ENCODE measurements at regions not wholly inside any gene's neighbourhood (a gene's known extent, or its start where the extent isn't known, plus 50 kb on each side); places are given as distances from the start of the nearest gene placed in this dataset.

GRCh38 chr13:75220238-75220542 lies 261.8 kb downstream of the TBC1D4 start:
- no peak for TF ChIP-seq CTCF (IDR thresholded peaks at IDR 0.05; ENCODE audit: low read depth, low read length)
- DNase-seq (ENCODE audit: extremely low read depth, low read depth), result no peak

DNA sequence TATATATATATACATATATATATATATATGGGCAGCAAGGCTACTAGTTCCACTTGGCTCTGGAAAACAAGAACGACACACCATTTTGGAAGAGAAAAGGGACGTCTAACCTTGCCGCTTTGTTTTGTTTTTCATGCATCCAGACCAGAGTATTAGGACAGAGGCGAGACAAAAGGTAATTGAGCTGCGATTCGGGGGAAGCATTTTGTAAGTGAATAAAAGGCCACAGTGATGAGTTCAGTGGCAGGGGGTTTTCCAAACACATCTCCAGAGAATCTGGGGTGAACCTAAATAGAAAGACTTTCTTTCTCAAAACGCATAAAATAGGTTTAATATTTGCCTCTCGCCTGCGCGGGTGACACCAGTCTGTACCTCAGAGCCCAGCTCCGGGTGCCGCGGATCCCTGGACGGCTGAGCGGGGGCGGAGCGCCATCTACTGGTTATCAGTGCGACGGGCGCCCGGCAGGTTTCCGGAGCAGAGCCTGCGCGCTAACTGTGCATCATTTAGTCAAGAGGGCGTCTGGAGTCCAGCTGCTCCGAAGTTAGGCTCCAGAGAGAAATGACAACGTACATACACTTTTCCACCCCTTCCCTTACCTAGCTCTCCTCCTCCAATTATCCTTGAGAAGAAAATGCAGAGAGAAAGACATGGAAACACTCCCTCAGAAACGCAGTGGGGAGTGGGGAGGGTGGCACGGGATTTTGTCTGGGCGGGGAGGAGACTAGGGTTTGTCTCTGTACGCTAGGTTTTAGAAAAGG lies 262.3 kb downstream of the TBC1D4 start:
- peak; percentile 27 for DNase-seq (ENCODE audit: extremely low read depth, low read depth)
- peak; percentile 96 for TF ChIP-seq CTCF (IDR thresholded peaks at IDR 0.05; ENCODE audit: low read depth, low read length)

DNA sequence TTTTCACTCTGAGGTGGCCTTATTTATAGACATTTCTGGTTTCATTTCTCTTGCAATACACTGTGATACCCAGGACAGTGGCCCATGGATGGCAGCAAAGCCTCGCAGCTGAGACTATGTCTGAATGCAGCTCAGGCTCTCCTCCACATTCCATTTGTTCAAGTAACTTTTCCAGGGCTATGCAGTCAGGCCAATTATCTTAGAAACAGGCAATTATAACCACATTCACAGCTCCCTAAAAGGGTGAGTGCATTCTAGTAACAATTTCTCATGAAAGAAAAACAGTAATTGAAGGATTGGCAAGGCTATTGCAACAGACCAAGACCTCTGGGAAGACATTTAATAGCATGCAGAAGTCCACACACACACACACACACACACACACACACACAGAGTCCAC lies 264.0 kb downstream of the TBC1D4 start:
- DNase-seq (ENCODE audit: extremely low read depth, low read depth), result peak; percentile 31
- TF ChIP-seq CTCF (IDR thresholded peaks at IDR 0.05; ENCODE audit: low read depth, low read length), result peak; percentile 12

GRCh38 chr13:75216038-75216437 lies 265.9 kb downstream of the TBC1D4 start:
- DNase-seq (ENCODE audit: extremely low read depth, low read depth), result no peak
- no peak for TF ChIP-seq CTCF (IDR thresholded peaks at IDR 0.05; ENCODE audit: low read depth, low read length)

GRCh38 chr13:75214846-75215245 lies 267.1 kb downstream of the TBC1D4 start:
- no peak for TF ChIP-seq CTCF (IDR thresholded peaks at IDR 0.05; ENCODE audit: low read depth, low read length)
- no peak for DNase-seq (ENCODE audit: extremely low read depth, low read depth)

GRCh38 chr13:75202981-75203380 lies 279.0 kb downstream of the TBC1D4 start:
- DNase-seq (ENCODE audit: extremely low read depth, low read depth), result no peak
- TF ChIP-seq CTCF (IDR thresholded peaks at IDR 0.05; ENCODE audit: low read depth, low read length), result no peak

DNA sequence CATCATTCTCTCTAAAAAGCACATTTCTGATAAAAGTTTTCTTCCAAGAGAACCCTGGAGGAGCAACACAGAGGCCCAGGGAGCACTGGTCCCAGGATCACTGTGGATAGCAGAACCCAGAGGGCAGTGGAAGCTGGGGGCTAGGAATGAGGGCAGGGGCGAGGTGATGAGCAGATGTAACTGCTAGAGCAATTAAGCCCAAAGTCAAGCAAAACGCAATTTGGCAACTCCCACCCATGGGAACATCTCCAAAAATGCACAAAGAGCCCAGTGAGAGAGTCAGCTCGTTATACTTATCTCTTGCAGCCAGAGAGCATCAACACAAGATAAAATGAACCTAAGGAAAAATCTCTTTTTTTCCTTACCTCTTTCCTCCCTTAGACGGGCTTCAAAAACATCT lies 284.2 kb downstream of the TBC1D4 start:
- TF ChIP-seq CTCF (IDR thresholded peaks at IDR 0.05; ENCODE audit: low read depth, low read length), result no peak
- DNase-seq (ENCODE audit: extremely low read depth, low read depth), result no peak

All from AG09319 (cell line).